GM12892 (cell line): ENCODE measurements at regions not wholly inside any gene's neighbourhood (a gene's known extent, or its start where the extent isn't known, plus 50 kb on each side); places are given as distances from the start of the nearest gene placed in this dataset.

Experiments
- POLR2A ChIP-seq: IDR thresholded peaks from 2 replicates; pipeline ENCODE4 v1.6.1; 2011; ENCODE audit warnings: low read depth, low read length, control low read depth
- POLR2AphosphoS5 ChIP-seq: IDR thresholded peaks from 2 replicates; pipeline ENCODE4 v1.6.1; 2011; ENCODE audit warnings: low read depth, low read length, control low read depth
- TAF1 ChIP-seq: IDR thresholded peaks from 2 replicates; pipeline ENCODE4 v1.6.1; 2011; ENCODE audit warnings: low read depth, mild to moderate bottlenecking, control low read depth, low read length, borderline replicate concordance

- TF ChIP-seq POLR2A (no peak), TAF1 (no peak), POLR2AphosphoS5 (no peak)
Observed at GRCh38 chr22:49606562-49607290, 220.9 kb downstream of the BRD1 start.
